PC-9 (cell line): ENCODE measurements at regions not wholly inside any gene's neighbourhood (a gene's known extent, or its start where the extent isn't known, plus 50 kb on each side); places are given as distances from the start of the nearest gene placed in this dataset.

ENCODE experiments used
- EZH2 ChIP-seq: fragments of 200-600 bp; sonication (generic); IDR thresholded peaks from 2 replicates; pipeline ENCODE4 v1.8.0; 2017; ENCODE audit warnings: antibody characterized with exemption, low read depth
- TF ChIP-seq, protein P1 (sequence below): fragments of 200-600 bp; sonication (generic); conservative IDR thresholded peaks from 2 replicates; pipeline ENCODE4 v1.6.1; 2017; ENCODE audit warnings: mixed run types, antibody characterized with exemption, mild to moderate bottlenecking, moderate library complexity

DNA sequence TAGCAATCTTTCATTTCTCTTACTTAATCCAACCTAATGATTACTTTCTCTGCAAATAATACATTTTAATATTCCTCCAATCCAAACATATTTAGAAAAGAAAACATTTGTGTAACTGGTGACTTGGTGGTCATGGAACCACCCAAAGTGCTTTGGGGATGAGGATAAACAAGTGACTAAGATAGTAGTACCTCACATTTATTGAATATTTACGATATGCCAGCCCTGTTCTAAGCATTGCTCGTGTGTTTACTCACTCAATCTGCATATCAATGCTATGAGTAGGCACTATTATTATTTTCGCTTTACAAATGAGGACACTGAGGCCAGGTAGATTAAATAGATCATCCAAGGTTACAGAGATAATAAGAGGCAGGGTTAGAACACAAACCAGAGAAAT, 189.5 kb downstream of the SHOX2 start:
- no peak for TF ChIP-seq EZH2
- TF ChIP-seq, protein P1, sequence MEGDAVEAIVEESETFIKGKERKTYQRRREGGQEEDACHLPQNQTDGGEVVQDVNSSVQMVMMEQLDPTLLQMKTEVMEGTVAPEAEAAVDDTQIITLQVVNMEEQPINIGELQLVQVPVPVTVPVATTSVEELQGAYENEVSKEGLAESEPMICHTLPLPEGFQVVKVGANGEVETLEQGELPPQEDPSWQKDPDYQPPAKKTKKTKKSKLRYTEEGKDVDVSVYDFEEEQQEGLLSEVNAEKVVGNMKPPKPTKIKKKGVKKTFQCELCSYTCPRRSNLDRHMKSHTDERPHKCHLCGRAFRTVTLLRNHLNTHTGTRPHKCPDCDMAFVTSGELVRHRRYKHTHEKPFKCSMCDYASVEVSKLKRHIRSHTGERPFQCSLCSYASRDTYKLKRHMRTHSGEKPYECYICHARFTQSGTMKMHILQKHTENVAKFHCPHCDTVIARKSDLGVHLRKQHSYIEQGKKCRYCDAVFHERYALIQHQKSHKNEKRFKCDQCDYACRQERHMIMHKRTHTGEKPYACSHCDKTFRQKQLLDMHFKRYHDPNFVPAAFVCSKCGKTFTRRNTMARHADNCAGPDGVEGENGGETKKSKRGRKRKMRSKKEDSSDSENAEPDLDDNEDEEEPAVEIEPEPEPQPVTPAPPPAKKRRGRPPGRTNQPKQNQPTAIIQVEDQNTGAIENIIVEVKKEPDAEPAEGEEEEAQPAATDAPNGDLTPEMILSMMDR: no peak
